Breast epithelium (tissue), 4 donors: ENCODE measurements at regions not wholly inside any gene's neighbourhood (a gene's known extent, or its start where the extent isn't known, plus 50 kb on each side); places are given as distances from the start of the nearest gene placed in this dataset.

ENCODE experiments used
- DNase-seq, 2 donors: peaks; one replicate each; pipeline ENCODE4 v3.0.0-alpha.2; 2019; ENCODE audit warnings: low spot score in 2 of 2
- H3K27ac ChIP-seq, 2 donors: fragments of 200-600 bp; sonication (generic) in 1 of 2; one replicate each; pipeline ENCODE4 v1.5.1; 2016 to 2019; ENCODE audit warnings: mild to moderate bottlenecking in 1 of 2
- H3K27me3 ChIP-seq, 2 donors: fragments of 200-600 bp; sonication (generic) in 1 of 2; one replicate each; pipeline versions ENCODE4 v1.5.1 to v1.6.0; 2017 to 2019; ENCODE audit warnings: control low read depth in 1 of 2, mild to moderate bottlenecking in 1 of 2
- H3K36me3 ChIP-seq: fragments of 200-600 bp; one replicate; pipeline ENCODE4 v1.5.1; 2019
- H3K4me1 ChIP-seq, 2 donors: fragments of 200-600 bp; sonication (generic); one replicate each; pipeline ENCODE4 v1.5.1; 2016 to 2019; ENCODE audit warnings: control low read depth in 1 of 2
- H3K4me3 ChIP-seq, 3 donors: fragments of 200-600 bp; sonication (generic); 1 replicate in 2 of 3; 2 replicates in 1 of 3; pipeline ENCODE4 v1.5.1; 2016 to 2019; ENCODE audit warnings: mild to moderate bottlenecking in 3 of 3, moderate library complexity in 2 of 3
- H3K9me3 ChIP-seq, 2 donors: fragments of 200-600 bp; sonication (generic) in 1 of 2; one replicate each; pipeline ENCODE4 v1.5.1; 2016 to 2019; ENCODE audit warnings: control low read depth in 1 of 2
- POLR2A ChIP-seq: fragments of 450-650 bp; IDR thresholded peaks from one replicate; pipeline ENCODE4 v1.6.1; 2016; ENCODE audit warnings: antibody characterized with exemption, mild to moderate bottlenecking, moderate library complexity
- POLR2AphosphoS5 ChIP-seq, 3 donors: sonication (generic); formaldehyde crosslinking; IDR thresholded peaks; one replicate each; pipeline ENCODE4 v1.6.1; 2017; ENCODE audit warnings: antibody characterized with exemption in 3 of 3
- intact Hi-C: fragments of 100-400 bp; cut with DNase I; formaldehyde crosslinking; loops from one replicate; pipeline ENCODE4 v1.15.1; 2023; ENCODE audit warnings: low total_unique reads
- TF ChIP-seq, protein P1 (sequence below), 3 donors: fragments of 450-650 bp; IDR thresholded peaks; one replicate each; pipeline ENCODE4 v1.5.1; 2016 to 2017; ENCODE audit warnings: antibody characterized with exemption in 3 of 3, mild to moderate bottlenecking in 3 of 3, moderate library complexity in 3 of 3

DNA sequence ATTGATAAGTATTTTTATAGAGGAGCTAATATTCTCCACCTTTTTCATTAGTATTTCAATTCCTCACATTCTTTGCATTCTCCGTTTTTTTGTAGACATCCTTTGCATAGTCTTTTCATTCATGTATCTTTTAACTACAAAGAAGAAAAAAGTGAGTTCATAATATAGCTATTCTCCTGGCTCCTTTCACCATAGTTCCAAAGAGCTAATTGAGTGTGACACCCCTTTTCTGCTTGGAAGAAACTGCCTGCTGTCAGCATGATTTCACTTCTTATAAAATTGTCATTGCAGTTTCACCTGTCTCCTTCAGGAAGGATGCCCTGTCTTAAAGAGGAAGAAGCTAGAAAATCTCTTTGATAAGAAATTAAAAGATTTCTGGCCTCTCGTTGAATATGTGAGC is 991.1 kb downstream of the KCNT2 start:
- H3K27ac ChIP-seq: no peak overlapping the region
- no peak for DNase-seq
- TF ChIP-seq POLR2AphosphoS5 (IDR thresholded peaks at IDR 0.05): no peak
- TF ChIP-seq, protein P1, sequence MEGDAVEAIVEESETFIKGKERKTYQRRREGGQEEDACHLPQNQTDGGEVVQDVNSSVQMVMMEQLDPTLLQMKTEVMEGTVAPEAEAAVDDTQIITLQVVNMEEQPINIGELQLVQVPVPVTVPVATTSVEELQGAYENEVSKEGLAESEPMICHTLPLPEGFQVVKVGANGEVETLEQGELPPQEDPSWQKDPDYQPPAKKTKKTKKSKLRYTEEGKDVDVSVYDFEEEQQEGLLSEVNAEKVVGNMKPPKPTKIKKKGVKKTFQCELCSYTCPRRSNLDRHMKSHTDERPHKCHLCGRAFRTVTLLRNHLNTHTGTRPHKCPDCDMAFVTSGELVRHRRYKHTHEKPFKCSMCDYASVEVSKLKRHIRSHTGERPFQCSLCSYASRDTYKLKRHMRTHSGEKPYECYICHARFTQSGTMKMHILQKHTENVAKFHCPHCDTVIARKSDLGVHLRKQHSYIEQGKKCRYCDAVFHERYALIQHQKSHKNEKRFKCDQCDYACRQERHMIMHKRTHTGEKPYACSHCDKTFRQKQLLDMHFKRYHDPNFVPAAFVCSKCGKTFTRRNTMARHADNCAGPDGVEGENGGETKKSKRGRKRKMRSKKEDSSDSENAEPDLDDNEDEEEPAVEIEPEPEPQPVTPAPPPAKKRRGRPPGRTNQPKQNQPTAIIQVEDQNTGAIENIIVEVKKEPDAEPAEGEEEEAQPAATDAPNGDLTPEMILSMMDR (IDR thresholded peaks at IDR 0.05): no peak
- no peak overlapping the region for H3K4me3 ChIP-seq
- H3K4me1 ChIP-seq: no peaks in the 10 kb centered on the region
- H3K9me3 ChIP-seq: peaks cover 0 to 26% of the 10 kb centered on the region in 2 donors
- no peaks in the 10 kb centered on the region for H3K27me3 ChIP-seq
- no peaks in the 10 kb centered on the region for H3K36me3 ChIP-seq
- intact Hi-C loops: no loop called here

DNA sequence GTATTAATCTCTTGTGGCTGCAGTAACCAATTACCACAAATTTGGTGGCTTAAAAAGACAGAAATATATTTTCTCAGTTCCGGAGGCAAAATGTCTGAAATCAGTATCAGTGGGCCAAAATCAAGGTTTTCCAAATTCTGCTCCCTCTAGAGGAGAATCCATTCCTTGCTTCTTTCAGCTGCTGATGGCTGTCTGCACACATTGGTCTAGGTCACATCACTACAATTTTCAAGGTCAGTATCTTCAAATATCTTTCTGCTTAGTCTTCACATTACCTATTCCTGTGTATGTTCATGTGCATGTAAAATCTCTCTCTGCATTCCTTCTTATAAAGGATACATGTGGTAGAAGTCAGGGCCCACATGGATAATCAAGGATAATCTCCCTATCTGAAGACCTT is 999.4 kb downstream of the KCNT2 start:
- no peak overlapping the region for H3K27ac ChIP-seq
- TF ChIP-seq POLR2AphosphoS5 (IDR thresholded peaks at IDR 0.05) (no peak), POLR2A (no peak)
- TF ChIP-seq, protein P1 (IDR thresholded peaks at IDR 0.05): no peak
- no peaks in the 10 kb centered on the region for H3K4me1 ChIP-seq
- H3K4me3 ChIP-seq: no peak overlapping the region
- no peaks in the 10 kb centered on the region for H3K27me3 ChIP-seq
- H3K36me3 ChIP-seq: no peaks in the 10 kb centered on the region
- H3K9me3 ChIP-seq: peaks cover 4 to 5% of the 10 kb centered on the region in 2 donors
- intact Hi-C loops: no loop called here
- no peak for DNase-seq

DNA sequence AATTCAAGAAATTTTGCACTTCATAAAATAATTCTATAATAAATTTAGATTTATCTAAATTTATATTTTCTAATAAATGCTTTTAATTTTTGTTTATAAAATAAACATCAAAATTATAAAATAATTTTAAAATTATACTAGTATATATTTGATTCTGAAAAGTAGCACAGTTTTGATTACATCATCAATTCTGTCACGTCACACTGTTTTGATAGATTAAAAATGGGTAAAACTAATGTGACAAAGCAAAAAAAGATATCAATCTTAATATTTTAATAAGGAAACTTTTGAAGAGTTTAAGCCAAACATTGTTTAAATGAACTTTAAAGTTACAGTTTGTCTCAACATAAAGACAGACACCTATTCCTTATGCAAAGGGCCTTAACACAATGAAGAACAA is 1001.8 kb downstream of the KCNT2 start:
- intact Hi-C loops: no loop called here
- TF ChIP-seq, protein P1 (IDR thresholded peaks at IDR 0.05): no peak
- TF ChIP-seq POLR2A (no peak), POLR2AphosphoS5 (IDR thresholded peaks at IDR 0.05) (no peak)
- peaks cover 4 to 6% of the 10 kb centered on the region in 2 donors for H3K9me3 ChIP-seq

DNA sequence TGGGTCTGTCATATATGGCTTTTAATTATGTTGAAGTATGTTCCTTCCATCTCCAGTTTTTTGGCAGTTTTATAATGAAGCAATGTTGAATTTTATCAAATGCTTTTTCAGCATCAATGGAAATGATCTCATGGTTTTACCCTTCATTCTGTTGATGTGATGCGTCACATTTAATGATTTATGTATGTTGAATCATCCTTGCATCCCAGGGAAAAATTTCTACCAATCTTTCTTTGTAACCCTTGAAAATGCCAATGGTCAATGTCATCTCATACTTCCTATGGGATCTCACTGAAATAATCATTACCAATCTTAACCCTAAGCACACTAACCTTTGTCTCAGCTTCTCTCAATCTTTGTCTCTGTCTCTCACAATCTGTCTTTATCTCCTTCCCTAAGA is 1004.0 kb downstream of the KCNT2 start:
- no peak overlapping the region for H3K4me3 ChIP-seq
- no peaks in the 10 kb centered on the region for H3K36me3 ChIP-seq
- no peak overlapping the region for H3K27ac ChIP-seq
- H3K4me1 ChIP-seq: no peaks in the 10 kb centered on the region
- intact Hi-C loops: loop anchor here (5.0 kb wide), 1 partner anchor 83 kb away; no protein-coding TSS in a partner anchor
- H3K27me3 ChIP-seq: no peaks in the 10 kb centered on the region
- no peak for TF ChIP-seq POLR2AphosphoS5 (IDR thresholded peaks at IDR 0.05)
- TF ChIP-seq POLR2A: no peak
- TF ChIP-seq, protein P1 (IDR thresholded peaks at IDR 0.05): no peak
- H3K9me3 ChIP-seq: peaks cover 4 to 6% of the 10 kb centered on the region in 2 donors
- DNase-seq: no peak

More for the DNA sequence above, 1001.8 kb downstream of the KCNT2 start:
- Histone ChIP-seq H3K27ac (no peak overlapping the region), H3K27me3 (no peaks in the 10 kb centered on the region), H3K4me3 (no peak overlapping the region), H3K4me1 (no peaks in the 10 kb centered on the region), H3K36me3 (no peaks in the 10 kb centered on the region)
- no peak for DNase-seq

DNA sequence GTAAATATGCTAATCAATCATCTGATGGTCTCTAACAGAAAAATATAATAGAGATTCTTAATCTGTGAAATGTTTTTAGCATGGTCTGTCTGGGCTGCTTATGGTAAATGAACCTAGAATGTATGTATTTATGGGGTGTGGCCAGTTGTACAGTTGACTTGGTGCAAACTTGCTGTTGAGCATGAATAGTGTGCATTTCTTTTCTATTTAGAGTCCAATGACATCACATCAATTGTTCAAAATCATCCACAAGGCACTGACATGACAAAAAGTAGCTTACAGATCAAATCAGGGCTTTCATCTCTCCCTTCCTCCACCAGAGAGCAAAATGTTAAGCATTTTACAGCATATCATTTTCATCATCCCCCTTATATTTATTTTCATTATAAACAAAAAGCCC is 1010.3 kb downstream of the KCNT2 start:
- H3K9me3 ChIP-seq: no peaks in the 10 kb centered on the region
- no peak overlapping the region for H3K4me3 ChIP-seq
- H3K27me3 ChIP-seq: no peaks in the 10 kb centered on the region
- no peaks in the 10 kb centered on the region for H3K36me3 ChIP-seq
- no peaks in the 10 kb centered on the region for H3K4me1 ChIP-seq
- no peak for DNase-seq
- intact Hi-C loops: no loop called here
- TF ChIP-seq POLR2A: no peak
- TF ChIP-seq, protein P1 (IDR thresholded peaks at IDR 0.05): no peak
- TF ChIP-seq POLR2AphosphoS5 (IDR thresholded peaks at IDR 0.05): no peak
- H3K27ac ChIP-seq: no peak overlapping the region
